OCI-LY3 (cell line): ENCODE measurements at regions not wholly inside any gene's neighbourhood (a gene's known extent, or its start where the extent isn't known, plus 50 kb on each side); places are given as distances from the start of the nearest gene placed in this dataset.

ENCODE experiments used
- H2AFZ ChIP-seq: fragments of 200-600, 300-600 bp; shearing (Covaris generic); 2 replicates; pipeline ENCODE4 v1.6.0; 2014; ENCODE audit warnings: antibody characterized with exemption, low read depth, low read length
- H3K27ac ChIP-seq: fragments of 200-600, 300-600 bp; sonication (generic); 2 replicates; pipeline ENCODE4 v1.5.1; 2014; ENCODE audit warnings: mild to moderate bottlenecking, low read length, moderate library complexity, mixed read lengths
- H3K27me3 ChIP-seq: fragments of 200-600, 300-600 bp; sonication (generic); 2 replicates; pipeline ENCODE4 v1.6.1; 2014; ENCODE audit warnings: low read depth, low read length, mixed read lengths
- H3K36me3 ChIP-seq: fragments of 200-600, 300-600 bp; sonication (generic); replicated peaks from 2 replicates; pipeline ENCODE3; 2014; ENCODE audit warnings: low read depth, low read length, mixed read lengths
- H3K4me1 ChIP-seq: fragments of 300-600, 200-600 bp; sonication (generic); 2 replicates; pipeline ENCODE4 v1.6.1; 2014; ENCODE audit warnings: low read length, mixed read lengths
- H3K4me2 ChIP-seq: fragments of 200-600, 300-600 bp; sonication (generic); 2 replicates; pipeline ENCODE4 v1.6.1; 2014; ENCODE audit warnings: low read length, mixed read lengths
- H3K4me3 ChIP-seq: fragments of 300-600, 200-600 bp; sonication (generic); 2 replicates; pipeline ENCODE4 v1.5.1; 2014; ENCODE audit warnings: antibody characterized with exemption, mild to moderate bottlenecking, low read length, moderate library complexity
- H3K79me2 ChIP-seq: fragments of 300-600, 200-600 bp; shearing (Covaris generic); 2 replicates; pipeline ENCODE4 v1.6.1; 2014; ENCODE audit warnings: mild to moderate bottlenecking, low read length, mixed read lengths
- H3K9ac ChIP-seq: fragments of 300-600, 200-600 bp; shearing (Covaris generic); 2 replicates; pipeline ENCODE4 v1.6.0; 2014; ENCODE audit warnings: mild to moderate bottlenecking, low read length, moderate library complexity
- H3K9me3 ChIP-seq: fragments of 200-600, 300-600 bp; shearing (Covaris generic); 2 replicates; pipeline ENCODE4 v1.6.1; 2014; ENCODE audit warnings: low read length, mixed read lengths; ENCODE audit not compliant: insufficient read depth
- H4K20me1 ChIP-seq: fragments of 200-600, 300-600 bp; sonication (generic); 2 replicates; pipeline ENCODE4 v1.6.1; 2016; ENCODE audit warnings: low read length, mixed read lengths; ENCODE audit not compliant: insufficient read depth
- CTCF ChIP-seq: fragments of 200-600, 300-600 bp; sonication (generic); IDR thresholded peaks from 2 replicates; pipeline ENCODE4 v1.5.1; 2014; ENCODE audit warnings: antibody characterized with exemption, low read length, low read depth
- EZH2phosphoT487 ChIP-seq: fragments of 200-600 bp; shearing (Covaris generic); IDR thresholded peaks from 2 replicates; pipeline ENCODE4 v1.6.1; 2018; ENCODE audit warnings: antibody characterized with exemption, mixed run types, low read depth

DNA sequence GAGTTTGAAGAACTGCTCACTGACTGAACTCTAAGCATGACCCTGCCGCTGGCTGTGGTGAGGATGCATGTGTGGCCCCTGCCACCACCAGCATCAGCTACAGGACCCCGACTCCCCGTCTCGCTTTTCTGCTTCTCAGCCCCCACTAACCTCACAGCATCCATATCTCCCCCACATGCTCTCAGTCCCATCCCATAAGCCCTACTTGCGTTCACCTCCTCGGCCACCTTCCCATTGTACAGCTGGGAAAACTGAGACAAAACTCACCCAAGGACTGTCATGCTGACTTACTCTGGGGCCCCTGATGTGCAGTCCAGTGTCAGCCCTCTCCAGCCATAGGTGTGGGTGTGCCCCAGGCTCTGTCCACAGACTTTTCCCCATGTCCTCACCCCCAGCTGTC, 104.2 kb upstream of the SH3BP4 start:
- no peak overlapping the region for H3K27ac ChIP-seq
- no peak for TF ChIP-seq EZH2phosphoT487
- TF ChIP-seq CTCF = no peak
- H3K9ac ChIP-seq = no peak overlapping the region
- no peaks in the 10 kb centered on the region for H3K27me3 ChIP-seq
- H3K9me3 ChIP-seq = no peaks in the 10 kb centered on the region
- H3K4me1 ChIP-seq = no peaks in the 10 kb centered on the region
- no peak overlapping the region for H3K4me2 ChIP-seq
- H2AFZ ChIP-seq = no peak overlapping the region
- H4K20me1 ChIP-seq = no peaks in the 10 kb centered on the region
- no peaks in the 10 kb centered on the region for H3K79me2 ChIP-seq
- no peak overlapping the region for H3K4me3 ChIP-seq
- H3K36me3 ChIP-seq = no peaks in the 10 kb centered on the region

DNA sequence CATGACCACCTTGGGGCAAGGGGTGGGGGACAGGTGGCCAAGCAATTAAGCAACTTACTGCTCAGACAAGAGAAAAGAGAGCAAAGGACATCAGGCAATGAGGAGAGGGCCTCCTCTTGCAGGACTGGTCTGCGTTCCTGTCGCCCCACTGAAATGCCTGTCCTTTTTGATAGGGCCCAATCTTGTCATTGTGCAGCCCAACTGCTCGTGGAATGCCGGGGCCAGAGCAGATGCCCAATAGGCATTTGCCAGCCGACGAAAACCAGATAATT, 104.5 kb upstream of the SH3BP4 start:
- Histone ChIP-seq H3K27me3 (no peaks in the 10 kb centered on the region), H3K79me2 (no peaks in the 10 kb centered on the region), H3K4me1 (no peaks in the 10 kb centered on the region), H3K4me2 (no peak overlapping the region), H3K4me3 (no peak overlapping the region), H2AFZ (no peak overlapping the region), H3K9me3 (no peaks in the 10 kb centered on the region), H4K20me1 (no peaks in the 10 kb centered on the region), H3K9ac (no peak overlapping the region), H3K36me3 (no peaks in the 10 kb centered on the region), H3K27ac (no peak overlapping the region)
- TF ChIP-seq CTCF (no peak), EZH2phosphoT487 (no peak)

GRCh38 chr2:234846599-234847363, 105.0 kb upstream of the SH3BP4 start:
- Histone ChIP-seq H3K4me1 (no peaks in the 10 kb centered on the region), H2AFZ (no peak overlapping the region), H4K20me1 (no peaks in the 10 kb centered on the region), H3K4me3 (no peak overlapping the region), H3K27ac (no peak overlapping the region), H3K9ac (no peak overlapping the region), H3K4me2 (no peak overlapping the region), H3K9me3 (no peaks in the 10 kb centered on the region), H3K27me3 (no peaks in the 10 kb centered on the region), H3K79me2 (no peaks in the 10 kb centered on the region), H3K36me3 (no peaks in the 10 kb centered on the region)
- no peak for TF ChIP-seq EZH2phosphoT487
- TF ChIP-seq CTCF = no peak

DNA sequence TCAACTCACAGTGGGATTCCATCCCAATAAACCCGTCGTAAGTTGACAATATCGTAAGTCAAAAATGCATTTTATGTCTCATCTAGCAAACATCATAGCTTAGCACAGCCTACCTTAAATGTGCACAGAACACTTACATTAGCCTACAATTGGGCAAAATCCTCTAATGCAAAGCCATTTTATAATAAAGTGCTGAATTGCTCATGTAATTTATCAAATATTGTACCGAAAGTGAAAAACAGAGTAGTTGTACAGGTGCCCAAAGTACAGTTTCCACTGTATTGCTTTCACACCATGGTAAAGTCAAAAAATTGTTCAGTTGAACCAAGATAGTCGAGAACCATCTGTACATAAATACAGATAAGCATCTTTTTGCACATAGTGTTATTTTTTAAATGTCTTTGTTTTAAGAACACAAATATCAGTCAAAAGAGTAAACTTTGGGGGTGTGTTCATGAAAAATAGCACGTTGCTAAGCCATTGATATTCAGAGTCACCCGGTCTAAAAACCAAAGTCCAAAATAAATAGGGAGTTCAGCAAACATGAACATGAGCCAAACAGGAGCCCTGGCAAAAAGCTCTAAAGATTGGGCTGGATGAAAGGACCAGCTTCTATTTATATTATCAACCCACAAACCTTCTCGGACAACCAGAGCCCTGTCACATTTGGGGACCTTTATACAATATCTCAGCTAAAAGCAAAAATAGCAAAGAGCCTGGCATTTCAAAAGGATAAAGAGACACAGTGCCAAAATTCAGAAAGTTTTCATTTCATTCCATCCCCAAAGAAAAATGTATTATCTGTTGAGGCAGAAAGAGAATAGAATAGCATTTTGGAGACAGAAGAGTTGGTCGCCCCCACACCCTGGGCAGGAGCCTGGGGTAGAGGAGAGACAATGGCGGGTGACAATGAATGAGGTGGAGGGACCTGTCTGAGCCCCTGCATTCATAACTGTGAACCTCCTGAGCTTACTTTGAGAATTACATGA, 105.9 kb upstream of the SH3BP4 start:
- Histone ChIP-seq H3K27me3 (no peaks in the 10 kb centered on the region), H3K27ac (no peak overlapping the region), H3K4me3 (no peak overlapping the region), H3K36me3 (no peaks in the 10 kb centered on the region), H3K4me2 (no peak overlapping the region), H3K9ac (no peak overlapping the region), H3K4me1 (no peaks in the 10 kb centered on the region), H4K20me1 (no peaks in the 10 kb centered on the region), H2AFZ (no peak overlapping the region), H3K9me3 (no peaks in the 10 kb centered on the region), H3K79me2 (no peaks in the 10 kb centered on the region)
- TF ChIP-seq EZH2phosphoT487 (no peak), CTCF (no peak)
